ENCODE measurements at regions not wholly inside any gene's neighbourhood (a gene's known extent, or its start where the extent isn't known, plus 50 kb on each side); places are given as distances from the start of the nearest gene placed in this dataset.

- TF ChIP-seq CTCF (IDR thresholded peaks at IDR 0.05) (no peak), POLR2A (IDR thresholded peaks at IDR 0.05) (no peak)
These were observed 630.3 kb downstream of the RPS29 start for GRCh38 chr14:48955857-48956256.

All from upper lobe of left lung (tissue), 4 donors.